ENCODE measurements at regions not wholly inside any gene's neighbourhood (a gene's known extent, or its start where the extent isn't known, plus 50 kb on each side); places are given as distances from the start of the nearest gene placed in this dataset.

GRCh38 chr13:104140552-104140951, 1074.3 kb upstream of the SLC10A2 start:
- Histone ChIP-seq H4K91ac (ENCODE audit: insufficient read depth, low read depth, low read length) (no peak overlapping the region), H3K23ac (ENCODE audit: low read depth, low read length) (no peak overlapping the region), H2AK9ac (replicated peaks; ENCODE audit: low read depth, low read length, poor library complexity) (no peak overlapping the region), H3K27ac (ENCODE audit: insufficient read depth, low read length) (no peak overlapping the region), H3K4me1 (ENCODE audit: control insufficient read depth, insufficient read depth, low read length) (no peaks in the 10 kb centered on the region), H3K14ac (replicated peaks; ENCODE audit: low read depth, low read length) (no peak overlapping the region), H4K8ac (ENCODE audit: low read depth in 2 of 2, low read length in 2 of 2) (no peak overlapping the region), H3K79me1 (ENCODE audit: low read depth in 1 of 2, low read length in 2 of 2) (no peaks in the 10 kb centered on the region), H3K18ac (ENCODE audit: low read depth, low read length) (no peak overlapping the region), H3K9me3 (ENCODE audit: control insufficient read depth, insufficient read depth, low read length) (no peaks in the 10 kb centered on the region; the same call in 1 of the 2 replicates), H2BK5ac (ENCODE audit: low read depth, low read length, poor library complexity, severe bottlenecking) (no peak overlapping the region), H4K5ac (ENCODE audit: low read depth, low read length) (no peak overlapping the region), H2BK120ac (ENCODE audit: low read depth, low read length) (no peak overlapping the region), H2AK5ac (ENCODE audit: low read depth, low read length) (no peak overlapping the region), H3K4ac (ENCODE audit: low read depth, low read length) (no peak overlapping the region), H2BK15ac (ENCODE audit: low read depth, low read length) (no peak overlapping the region), H3K27me3 (ENCODE audit: control insufficient read depth, insufficient read depth, low read length) (no peaks in the 10 kb centered on the region), H2BK20ac (ENCODE audit: low read depth, low read length) (no peak overlapping the region), H3K9me1 (ENCODE audit: insufficient read depth, low read length) (no peaks in the 10 kb centered on the region), H2AFZ (replicated peaks; ENCODE audit: low read length, poor library complexity) (no peak overlapping the region), H3K4me3 (ENCODE audit: insufficient read depth, low read depth, low read length) (no peak overlapping the region), H4K20me1 (ENCODE audit: insufficient read depth, low read length) (no peaks in the 10 kb centered on the region), H3K56ac (ENCODE audit: extremely low read depth, insufficient read depth, low read length) (no peak overlapping the region), H3K4me2 (ENCODE audit: low read depth, low read length) (no peak overlapping the region), H3K36me3 (ENCODE audit: control insufficient read depth, insufficient read depth, low read length) (no peaks in the 10 kb centered on the region), H3K9ac (ENCODE audit: low read depth, low read length) (no peak overlapping the region)
- WGBS, 2 experiments (ENCODE audit: extremely low coverage in 2 of 2, insufficient read length in 1 of 2): no CpG with 5 or more reads among the region's 2 CpGs
- DNase-seq (no peak), ATAC-seq (ENCODE audit: low read depth) (no peak)
- ChIA-PET POLR2A (ENCODE audit: unreplicated experiment) (no interaction called here), CTCF (no interaction called here)
- BruUV-seq (replicated peaks): no TSS peak
- in situ Hi-C loops (cut with MboI; ENCODE audit: low sequenced_read_pairs) (no loop called here), dilution Hi-C loops (cut with HindIII; ENCODE audit: low sequenced_read_pairs, unreplicated experiment) (no loop called here), intact Hi-C loops (cut with micrococcal nuclease) (no loop called here)
- no peak for TF ChIP-seq RCOR1 (IDR thresholded peaks at IDR 0.05; ENCODE audit: insufficient replicate concordance, low read length)
- no peak for TF ChIP-seq MXI1 (IDR thresholded peaks at IDR 0.05; ENCODE audit: borderline replicate concordance, low read depth, low read length)
- no peak for TF ChIP-seq CTCF (conservative IDR thresholded peaks at IDR 0.05; ENCODE audit: low read depth, low read length)
- no peak for TF ChIP-seq CEBPB (IDR thresholded peaks at IDR 0.05; ENCODE audit: low read depth, low read length)
- no peak for TF ChIP-seq MAFK (IDR thresholded peaks at IDR 0.05; ENCODE audit: low read depth, low read length)
- no peak for TF ChIP-seq USF2 (IDR thresholded peaks at IDR 0.05; ENCODE audit: low read depth, low read length)
- no peak for TF ChIP-seq BHLHE40 (IDR thresholded peaks at IDR 0.05; ENCODE audit: low read depth, low read length)
- no peak for TF ChIP-seq POLR2A (IDR thresholded peaks at IDR 0.05; ENCODE audit: low read depth, low read length)

Measured in IMR-90 (cell line).